HG03457 (cell line): ENCODE measurements at regions not wholly inside any gene's neighbourhood (a gene's known extent, or its start where the extent isn't known, plus 50 kb on each side); places are given as distances from the start of the nearest gene placed in this dataset.
"Not testable (repeated sequence)": the region's sequence is repeated elsewhere in the genome, so short reads cannot be mapped to it uniquely, and the experiment has no call there.

Experiments
- ATAC-seq: cut with Tn5 transposase; IDR thresholded peaks from one replicate; pipeline ENCODE4 v1.9.1; 2021; ENCODE audit warnings: moderate number of reproducible peaks; ENCODE audit not compliant: unreplicated experiment

- no peak for ATAC-seq
Measured at GRCh38 chr3:168801794-168802193, 706.1 kb upstream of the GOLIM4 start.

GRCh38 chr3:168796339-168796738 is 700.6 kb upstream of the GOLIM4 start:
- ATAC-seq: no peak

- ATAC-seq: no peak
Measured at GRCh38 chr3:168794427-168794826, 698.7 kb upstream of the GOLIM4 start.

GRCh38 chr3:168782193-168782592 is 686.5 kb upstream of the GOLIM4 start:
- no peak for ATAC-seq

- ATAC-seq: not testable (repeated sequence)
Measured at GRCh38 chr3:168779970-168780645, 684.4 kb upstream of the GOLIM4 start.

GRCh38 chr3:168753724-168754123 is 658.0 kb upstream of the GOLIM4 start:
- ATAC-seq: no peak

- no peak for ATAC-seq
Measured at GRCh38 chr3:168752339-168752738, 656.6 kb upstream of the GOLIM4 start.

- no peak for ATAC-seq
Measured at GRCh38 chr3:168747697-168748096, 652.0 kb upstream of the GOLIM4 start.

- no peak for ATAC-seq
Measured at GRCh38 chr3:168738527-168739325, 643.0 kb upstream of the GOLIM4 start.

- ATAC-seq: no peak
Measured at GRCh38 chr3:168736202-168736601, 640.5 kb upstream of the GOLIM4 start.

GRCh38 chr3:168730073-168730472 is 634.3 kb upstream of the GOLIM4 start:
- no peak for ATAC-seq

GRCh38 chr3:168722091-168722490 is 626.4 kb upstream of the GOLIM4 start:
- ATAC-seq: no peak

- peak; percentile 94 for ATAC-seq
Measured at GRCh38 chr3:168714609-168715240, 619.0 kb upstream of the GOLIM4 start.

- ATAC-seq: no peak
Measured at GRCh38 chr3:168709073-168709472, 613.3 kb upstream of the GOLIM4 start.

- ATAC-seq: no peak
Measured at GRCh38 chr3:168707900-168708299, 612.2 kb upstream of the GOLIM4 start.

- no peak for ATAC-seq
Measured at GRCh38 chr3:168705412-168705811, 609.7 kb upstream of the GOLIM4 start.

- no peak for ATAC-seq
Measured at GRCh38 chr3:168696051-168696450, 600.3 kb upstream of the GOLIM4 start.

- no peak for ATAC-seq
Measured at GRCh38 chr3:168693870-168694269, 598.1 kb upstream of the GOLIM4 start.

GRCh38 chr3:168688267-168688666 is 592.5 kb upstream of the GOLIM4 start:
- no peak for ATAC-seq

- no peak for ATAC-seq
Measured at GRCh38 chr3:168684519-168684918, 588.8 kb upstream of the GOLIM4 start.

GRCh38 chr3:168678730-168679129 is 583.0 kb upstream of the GOLIM4 start:
- ATAC-seq: no peak

- no peak for ATAC-seq
Measured at GRCh38 chr3:168671091-168671490, 575.4 kb upstream of the GOLIM4 start.
